ENCODE measurements at regions not wholly inside any gene's neighbourhood (a gene's known extent, or its start where the extent isn't known, plus 50 kb on each side); places are given as distances from the start of the nearest gene placed in this dataset.

DNA sequence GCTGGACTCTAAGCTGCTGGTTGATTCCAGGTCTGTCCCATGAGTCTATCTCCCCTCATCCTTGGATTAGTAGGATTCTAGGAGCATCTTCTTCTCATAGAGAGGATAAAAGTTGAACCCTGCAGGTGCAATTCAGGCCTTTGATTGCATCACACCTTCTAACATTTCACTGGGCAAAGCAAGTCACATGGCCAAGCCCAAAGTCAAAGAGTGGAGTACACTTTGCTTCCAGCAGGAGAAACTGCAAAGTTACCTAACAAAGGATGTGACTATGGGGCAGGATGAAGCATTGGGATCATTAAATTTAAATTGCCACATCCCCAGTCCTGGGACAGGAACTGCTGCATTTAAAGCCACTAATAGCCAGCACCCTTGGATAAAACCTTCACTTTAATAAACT lies 51.0 kb upstream of the EGFLAM start:
- DNase-seq = no peak

GRCh38 chr5:38202741-38203140 lies 55.6 kb upstream of the EGFLAM start:
- no peak for DNase-seq

GRCh38 chr5:38200872-38201557 lies 57.3 kb upstream of the EGFLAM start:
- no peak for DNase-seq

DNA sequence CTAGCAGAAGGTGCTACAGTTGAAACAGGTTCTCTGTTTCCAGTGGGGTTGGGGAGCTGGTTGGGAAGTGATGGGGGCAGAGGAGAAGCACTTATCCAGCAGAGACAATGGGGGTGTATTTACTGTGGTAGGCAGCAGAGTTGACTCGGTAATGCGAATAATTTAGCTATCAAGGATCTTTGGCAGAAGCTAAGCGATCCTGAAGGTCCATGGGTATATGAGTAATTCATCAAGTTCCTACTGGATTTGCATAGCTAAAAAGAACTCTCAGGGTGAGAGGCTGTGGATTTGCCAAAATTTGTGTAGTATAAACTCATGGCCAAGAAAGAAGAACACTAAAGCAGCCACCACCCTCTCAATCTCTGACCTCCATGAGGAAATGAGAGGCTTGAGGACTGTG lies 61.2 kb upstream of the EGFLAM start:
- no peak for DNase-seq

DNA sequence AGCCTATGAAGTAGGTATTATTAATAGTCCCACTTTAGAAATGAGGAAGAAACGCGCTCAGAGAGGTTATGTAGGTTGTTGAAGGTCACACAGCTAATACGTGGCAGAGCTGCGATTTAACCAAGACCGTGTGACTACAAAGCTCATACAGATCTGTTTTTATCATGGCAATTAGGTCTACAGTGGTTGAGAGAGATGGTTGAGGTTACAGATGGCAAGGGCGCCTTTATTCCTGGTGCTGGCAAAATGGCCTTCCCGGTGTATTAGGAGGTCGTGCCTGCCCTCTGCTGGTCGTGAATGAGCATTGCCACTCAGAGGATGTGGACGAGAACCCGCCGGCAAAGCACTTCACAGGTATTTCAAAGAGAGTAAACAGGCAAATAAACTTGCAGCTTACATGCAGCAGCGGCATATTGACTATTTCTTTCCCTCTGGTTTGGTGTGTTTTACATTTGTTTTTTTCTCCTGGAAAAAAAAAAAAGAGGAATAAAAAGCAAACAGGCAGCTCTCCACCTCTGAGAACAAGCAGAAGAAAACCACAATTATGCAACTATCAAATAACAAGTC lies 65.3 kb upstream of the EGFLAM start:
- DNase-seq = peak; percentile 26

- DNase-seq = no peak
These were observed 66.7 kb upstream of the EGFLAM start for GRCh38 chr5:38191693-38192092.

- no peak for DNase-seq
These were observed 68.2 kb upstream of the EGFLAM start for GRCh38 chr5:38190111-38190510.

DNA sequence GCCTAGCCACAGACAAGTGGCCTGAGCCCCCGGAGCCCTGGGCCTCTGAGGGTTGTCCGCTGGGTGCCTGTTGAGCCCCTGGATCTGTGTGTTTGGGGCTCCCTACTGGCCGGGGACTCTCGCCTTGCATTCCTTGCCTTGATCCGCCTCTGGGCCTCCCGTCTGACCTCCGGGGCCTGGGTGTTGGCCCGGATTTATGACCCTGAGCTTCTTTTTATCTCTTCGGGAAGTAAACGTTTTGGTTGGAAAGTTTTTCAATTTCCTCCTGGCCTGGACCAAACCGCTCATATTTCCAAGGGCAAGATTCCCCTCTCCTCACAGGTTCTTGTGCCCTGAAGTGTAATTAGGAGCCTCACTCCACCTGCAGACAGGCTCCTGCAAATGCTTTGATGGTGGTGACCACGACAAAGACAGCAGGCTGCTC lies 69.3 kb upstream of the EGFLAM start:
- no peak for DNase-seq

GRCh38 chr5:38188591-38188990 lies 69.8 kb upstream of the EGFLAM start:
- no peak for DNase-seq

- no peak for DNase-seq
These were observed 70.8 kb upstream of the EGFLAM start for GRCh38 chr5:38187532-38187931.

GRCh38 chr5:38184627-38185026 lies 73.7 kb upstream of the EGFLAM start:
- no peak for DNase-seq

DNA sequence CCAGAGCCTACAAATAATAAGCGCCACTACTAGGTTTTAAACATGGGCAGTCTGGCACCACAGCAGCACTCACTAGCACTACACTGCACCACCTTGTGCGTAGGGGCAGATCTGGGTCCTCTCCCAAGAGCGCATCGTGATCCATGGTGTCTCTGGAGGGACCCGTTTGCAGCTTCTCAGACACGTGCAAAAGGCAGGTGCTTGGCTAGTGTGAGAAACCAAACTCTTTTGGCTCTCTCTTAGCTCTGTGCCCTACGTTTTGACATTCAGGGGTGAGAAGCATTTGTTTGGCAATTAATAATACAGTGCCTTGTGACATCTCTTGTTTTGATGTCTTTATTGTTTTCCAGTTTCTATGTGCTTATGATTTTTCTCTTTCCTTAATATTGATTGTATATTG lies 75.4 kb upstream of the EGFLAM start:
- DNase-seq = no peak

GRCh38 chr5:38168029-38168428 lies 90.3 kb upstream of the EGFLAM start:
- no peak for DNase-seq

- DNase-seq = no peak
These were observed 90.8 kb upstream of the EGFLAM start for GRCh38 chr5:38167562-38167996.

GRCh38 chr5:38166832-38167231 lies 91.5 kb upstream of the EGFLAM start:
- no peak for DNase-seq

- DNase-seq = no peak
These were observed 92.9 kb upstream of the EGFLAM start for GRCh38 chr5:38165435-38165834.

- DNase-seq = no peak
These were observed 93.5 kb upstream of the EGFLAM start for GRCh38 chr5:38164776-38165399.

- no peak for DNase-seq
These were observed 94.6 kb upstream of the EGFLAM start for GRCh38 chr5:38163636-38164237.

DNA sequence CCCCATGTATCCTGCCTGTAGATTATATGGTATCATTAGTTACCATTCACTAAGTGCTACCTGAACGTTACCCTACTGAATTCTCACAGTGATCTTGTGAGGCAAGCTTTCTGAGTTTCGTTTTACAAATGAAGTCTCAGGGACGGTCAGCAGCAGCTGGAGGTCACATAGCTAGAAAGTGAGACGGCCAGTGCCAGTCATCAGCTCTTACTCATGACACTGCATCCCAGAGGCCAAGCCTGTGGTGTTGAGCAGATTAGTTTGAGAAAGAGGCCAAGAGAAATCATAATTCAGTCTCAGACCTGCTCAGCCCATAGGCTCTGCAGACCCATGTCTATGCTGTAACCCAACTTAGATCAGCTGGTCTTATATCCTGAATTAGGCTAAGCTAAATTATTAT lies 95.7 kb upstream of the EGFLAM start:
- DNase-seq = no peak

GRCh38 chr5:38157024-38157423 lies 101.3 kb upstream of the EGFLAM start:
- no peak for DNase-seq

DNA sequence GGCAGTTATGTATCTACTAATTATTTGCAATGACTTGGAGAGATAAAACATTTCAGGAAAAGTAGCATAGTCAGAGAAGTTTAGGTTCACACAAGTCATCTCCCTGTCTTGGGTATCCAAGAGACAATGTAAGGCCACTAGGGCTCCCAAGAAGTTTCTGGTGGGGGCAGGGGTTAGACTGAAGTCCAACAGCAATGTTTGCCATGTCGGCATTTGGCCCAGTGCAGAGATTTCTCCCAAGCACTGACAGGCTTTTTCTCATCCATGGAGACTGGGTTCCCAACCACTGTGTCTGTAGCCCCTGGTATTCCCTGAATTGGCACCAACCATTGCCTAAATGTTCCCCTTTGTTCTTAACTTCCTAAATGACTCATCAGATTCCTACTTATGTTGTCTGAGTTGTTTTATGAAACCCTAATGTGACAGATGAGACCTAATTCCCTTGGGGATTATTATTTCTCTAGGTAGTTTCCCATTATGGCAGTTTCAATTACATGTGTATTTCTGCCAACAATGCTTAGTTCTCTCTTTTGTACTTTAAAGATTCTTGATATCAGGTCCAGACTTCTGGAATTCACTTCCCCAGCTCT lies 103.6 kb upstream of the EGFLAM start:
- no peak for DNase-seq

DNA sequence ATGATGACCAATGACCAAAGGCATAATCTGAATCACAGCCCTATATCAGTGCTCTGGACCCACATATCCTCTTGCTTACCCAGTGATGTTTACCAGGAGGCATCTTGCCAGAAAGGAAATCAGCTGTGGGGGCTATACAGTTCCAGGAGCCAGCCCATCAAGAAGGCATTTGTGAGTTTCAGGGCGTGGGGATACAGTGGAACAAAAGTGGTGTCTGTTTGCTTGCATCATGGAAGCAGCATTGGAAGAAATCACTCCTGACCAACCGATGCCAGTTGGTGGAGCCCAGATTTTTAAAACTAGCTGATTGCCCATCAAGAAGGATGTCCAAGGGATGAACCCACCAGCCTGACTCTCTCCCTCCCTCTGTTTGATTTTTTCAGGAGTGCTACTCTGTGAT lies 106.5 kb upstream of the EGFLAM start:
- no peak for DNase-seq

GRCh38 chr5:38149815-38150195 lies 108.6 kb upstream of the EGFLAM start:
- no peak for DNase-seq
